ENCODE measurements at regions not wholly inside any gene's neighbourhood (a gene's known extent, or its start where the extent isn't known, plus 50 kb on each side); places are given as distances from the start of the nearest gene placed in this dataset.

GRCh38 chr11:29019960-29020683, 911.9 kb downstream of the METTL15 start:
- TF ChIP-seq CTCF (conservative IDR thresholded peaks at IDR 0.05; ENCODE audit: low read depth, low read length) (peak; percentile 79), EZH2 (IDR thresholded peaks at IDR 0.05; ENCODE audit: low read length, unreplicated experiment) (no peak)
